PC-3 (cell line): ENCODE measurements at regions not wholly inside any gene's neighbourhood (a gene's known extent, or its start where the extent isn't known, plus 50 kb on each side); places are given as distances from the start of the nearest gene placed in this dataset.

Source experiments
- ATAC-seq: fragments of 200-7000 bp; cut with Tn5 transposase; 2 replicates; pipeline ENCODE4 v1.9.1; 2020; ENCODE audit warnings: mild to moderate bottlenecking, moderate library complexity
- BruUV-seq: library from RNA; stranded (reverse); fragments of 400-500 nt; replicated peaks from 2 replicates; lab custom pipeline; 2021; lab: Mats Ljungman, UMichigan
- CTCF ChIA-PET: fragments of 300-600 bp; sonication (Branson Sonifier 250); formaldehyde crosslinking; loops from one replicate; lab custom pipeline; 2022; ENCODE audit warnings: antibody characterized with exemption; lab: Charles Lee
- POLR2A ChIA-PET: fragments of 300-600 bp; sonication (Branson Sonifier 250); formaldehyde crosslinking; loops from one replicate; lab custom pipeline; 2022; ENCODE audit warnings: antibody characterized with exemption; ENCODE audit not compliant: unreplicated experiment; lab: Charles Lee
- DNase-seq: peaks from one replicate; pipeline ENCODE4 v3.0.0-alpha.2; 2015
- H2AFZ ChIP-seq: fragments of 300-600 bp; sonication (generic); 2 replicates; pipeline ENCODE4 v1.6.0; 2016; ENCODE audit warnings: antibody characterized with exemption, low read length
- H3F3A ChIP-seq: fragments of 300-600 bp; sonication (generic); one replicate; pipeline ENCODE4 v1.6.0; 2017; ENCODE audit warnings: antibody characterized with exemption, low read length, control low read depth, mild to moderate bottlenecking; ENCODE audit not compliant: unreplicated experiment
- H3K27ac ChIP-seq: fragments of 300-600 bp; sonication (generic); 2 replicates; pipeline ENCODE4 v1.5.1; 2016; ENCODE audit warnings: mild to moderate bottlenecking, low read length
- H3K27me3 ChIP-seq: fragments of 300-600 bp; sonication (generic); 2 replicates; pipeline ENCODE4 v1.6.1; 2016; ENCODE audit warnings: low read length, mixed read lengths
- H3K36me3 ChIP-seq: fragments of 300-600 bp; sonication (generic); 2 replicates; pipeline ENCODE4 v1.6.1; 2016; ENCODE audit warnings: low read depth, mixed run types, low read length, mixed read lengths
- H3K4me1 ChIP-seq: fragments of 300-600 bp; sonication (generic); 2 replicates; pipeline ENCODE4 v1.5.1; 2016; ENCODE audit warnings: low read length; ENCODE audit not compliant: insufficient read depth
- H3K4me2 ChIP-seq: fragments of 300-600 bp; sonication (generic); 2 replicates; pipeline ENCODE4 v1.6.0; 2016; ENCODE audit warnings: low read length
- H3K4me3 ChIP-seq: fragments of 300-600 bp; sonication (generic); 2 replicates; pipeline ENCODE4 v1.5.1; 2016; ENCODE audit warnings: mild to moderate bottlenecking, low read length, mixed read lengths
- H3K79me2 ChIP-seq: fragments of 300-600 bp; sonication (generic); 2 replicates; pipeline ENCODE4 v1.6.1; 2017; ENCODE audit warnings: low read length, mixed read lengths
- H3K9ac ChIP-seq: fragments of 300-600 bp; sonication (generic); 2 replicates; pipeline ENCODE4 v1.6.0; 2016; ENCODE audit warnings: mild to moderate bottlenecking, low read length
- H3K9me2 ChIP-seq: fragments of 300-600 bp; sonication (generic); replicated peaks from 2 replicates; pipeline ENCODE4 v1.6.1; 2016; ENCODE audit warnings: mixed run types, low read length, mixed read lengths
- H3K9me3 ChIP-seq: fragments of 300-600 bp; sonication (generic); 2 replicates; pipeline ENCODE4 v1.6.1; 2016; ENCODE audit warnings: low read length, mixed read lengths
- H4K20me1 ChIP-seq: fragments of 300-600 bp; sonication (generic); 2 replicates; pipeline ENCODE4 v1.6.1; 2016; ENCODE audit warnings: low read length, mixed read lengths
- CTCF ChIP-seq: fragments of 300-600 bp; sonication (generic); conservative IDR thresholded peaks from 2 replicates; pipeline ENCODE4 v1.5.1; 2017; ENCODE audit warnings: antibody characterized with exemption, low read depth, mild to moderate bottlenecking, low read length
- EZH2 ChIP-seq: fragments of 300-600 bp; sonication (generic); IDR thresholded peaks from one replicate; pipeline ENCODE4 v1.6.1; 2017; ENCODE audit warnings: antibody characterized with exemption, mild to moderate bottlenecking, low read length; ENCODE audit not compliant: unreplicated experiment
- EZH2phosphoT487 ChIP-seq: fragments of 300-600 bp; sonication (generic); IDR thresholded peaks from 2 replicates; pipeline ENCODE4 v1.6.1; 2018; ENCODE audit warnings: mild to moderate bottlenecking, antibody characterized with exemption, low read length, borderline replicate concordance
- intact Hi-C: fragments of 100-400 bp; cut with micrococcal nuclease; formaldehyde crosslinking; loops from 2 replicates; pipeline ENCODE4 v1.9.0; 2023

GRCh38 chr21:28380241-28380640 lies 612.4 kb downstream of the LTN1 start:
- H3K4me1 ChIP-seq: no peaks in the 10 kb centered on the region

GRCh38 chr21:28378026-28378425 lies 614.7 kb downstream of the LTN1 start:
- Histone ChIP-seq H3K36me3 (no peaks in the 10 kb centered on the region), H3K27me3 (no peaks in the 10 kb centered on the region), H3K27ac (no peak overlapping the region), H3K4me3 (no peak overlapping the region), H4K20me1 (no peaks in the 10 kb centered on the region), H3K9ac (no peak overlapping the region), H3K4me1 (no peaks in the 10 kb centered on the region), H3F3A (no peaks in the 10 kb centered on the region), H3K4me2 (no peak overlapping the region), H2AFZ (no peak overlapping the region), H3K79me2 (no peaks in the 10 kb centered on the region), H3K9me3 (no peaks in the 10 kb centered on the region), H3K9me2 (no peaks in the 10 kb centered on the region)
- ChIA-PET CTCF (no interaction called here), POLR2A (no interaction called here)
- BruUV-seq: no TSS peak
- intact Hi-C loops: no loop called here
- DNase-seq (no peak), ATAC-seq (no peak)
- TF ChIP-seq EZH2phosphoT487: no peak
- no peak for TF ChIP-seq EZH2
- TF ChIP-seq CTCF: no peak

More at GRCh38 chr21:28380241-28380640, 612.4 kb downstream of the LTN1 start:
- no peaks in the 10 kb centered on the region for H3K27me3 ChIP-seq
- H4K20me1 ChIP-seq: no peaks in the 10 kb centered on the region
- no peaks in the 10 kb centered on the region for H3K9me2 ChIP-seq
- H3K9me3 ChIP-seq: no peaks in the 10 kb centered on the region
- no peaks in the 10 kb centered on the region for H3K79me2 ChIP-seq
- no peaks in the 10 kb centered on the region for H3K36me3 ChIP-seq
- H3K9ac ChIP-seq: no peak overlapping the region
- ChIA-PET POLR2A (no interaction called here), CTCF (no interaction called here)
- H2AFZ ChIP-seq: no peak overlapping the region
- BruUV-seq: no TSS peak
- no peaks in the 10 kb centered on the region for H3F3A ChIP-seq
- ATAC-seq (no peak), DNase-seq (no peak)
- no peak for TF ChIP-seq CTCF
- no peak for TF ChIP-seq EZH2
- no peak for TF ChIP-seq EZH2phosphoT487
- intact Hi-C loops: no loop called here
- H3K4me2 ChIP-seq: no peak overlapping the region
- no peak overlapping the region for H3K4me3 ChIP-seq
- no peak overlapping the region for H3K27ac ChIP-seq

DNA sequence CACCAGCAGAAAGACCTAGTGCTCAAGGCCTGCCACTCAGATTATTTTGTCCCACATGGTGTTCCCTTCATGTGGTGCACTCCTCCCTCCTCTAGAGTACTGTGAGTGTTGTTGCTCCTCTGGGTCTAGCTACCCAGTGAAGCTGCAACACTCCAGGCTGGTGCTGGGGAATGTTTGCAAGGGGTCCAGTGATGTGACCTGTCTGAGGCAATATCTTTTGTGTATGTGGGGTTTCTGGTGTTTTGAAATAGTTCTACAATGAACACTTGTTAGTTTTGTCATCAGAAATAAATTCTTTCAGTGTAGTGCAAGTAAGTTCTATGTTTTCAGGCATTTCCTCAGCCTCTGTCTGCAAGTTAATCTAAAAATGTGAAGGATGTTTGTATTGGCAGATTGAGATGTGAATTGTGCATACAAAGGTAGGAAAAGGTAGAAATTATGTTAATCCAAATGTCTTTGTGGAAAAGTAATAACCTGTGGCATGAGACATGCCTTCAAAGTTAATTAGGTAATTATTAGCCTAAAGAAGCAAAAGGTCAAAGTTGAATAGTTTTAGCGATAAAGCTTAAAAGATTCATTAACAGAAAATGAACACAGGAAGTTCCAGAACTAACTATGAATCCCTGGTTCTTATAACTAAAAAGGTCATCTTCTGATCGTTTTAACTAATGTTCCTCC lies 616.8 kb downstream of the LTN1 start:
- intact Hi-C loops: no loop called here
- Histone ChIP-seq H3K4me3 (no peak overlapping the region), H4K20me1 (no peaks in the 10 kb centered on the region), H2AFZ (no peak overlapping the region), H3K9me3 (no peaks in the 10 kb centered on the region), H3K36me3 (no peaks in the 10 kb centered on the region), H3K27me3 (no peaks in the 10 kb centered on the region), H3K79me2 (no peaks in the 10 kb centered on the region), H3K9ac (no peak overlapping the region), H3K9me2 (no peaks in the 10 kb centered on the region), H3F3A (no peaks in the 10 kb centered on the region), H3K4me2 (no peak overlapping the region), H3K27ac (no peak overlapping the region), H3K4me1 (no peaks in the 10 kb centered on the region)
- DNase-seq: no peak
- no peak for ATAC-seq
- ChIA-PET POLR2A (no interaction called here), CTCF (no interaction called here)
- no TSS peak for BruUV-seq
- TF ChIP-seq EZH2 (no peak), CTCF (no peak), EZH2phosphoT487 (no peak)
